RWPE2 (cell line): ENCODE measurements at regions not wholly inside any gene's neighbourhood (a gene's known extent, or its start where the extent isn't known, plus 50 kb on each side); places are given as distances from the start of the nearest gene placed in this dataset.

ENCODE experiments used
- ATAC-seq: fragments of 200-7000 bp; cut with Tn5 transposase; 3 replicates; pipeline ENCODE4 v1.9.1; 2021; ENCODE audit warnings: low read depth
- DNase-seq: peaks from one replicate; pipeline ENCODE4 v3.0.0-alpha.2; 2020; ENCODE audit warnings: low spot score
- H3K27ac ChIP-seq: fragments of 450-650 bp; 2 replicates; pipeline ENCODE4 v1.5.1; 2017; ENCODE audit warnings: mild to moderate bottlenecking; ENCODE audit not compliant: poor library complexity, severe bottlenecking
- H3K27me3 ChIP-seq: fragments of 250-450 bp; sonication (Bioruptor Pico); 2 replicates; pipeline ENCODE4 v1.5.1; 2021; ENCODE audit warnings: mild to moderate bottlenecking, moderate library complexity; ENCODE audit not compliant: insufficient read depth, poor library complexity, severe bottlenecking
- H3K36me3 ChIP-seq: fragments of 250-450 bp; sonication (Bioruptor Pico); 2 replicates; pipeline ENCODE4 v1.5.1; 2020; ENCODE audit warnings: low read depth, mild to moderate bottlenecking, moderate library complexity
- H3K4me1 ChIP-seq: fragments of 250-450 bp; sonication (Bioruptor Pico); 2 replicates; pipeline ENCODE4 v1.5.1; 2021; ENCODE audit warnings: mild to moderate bottlenecking, moderate library complexity; ENCODE audit not compliant: insufficient read depth, poor library complexity, severe bottlenecking
- H3K4me3 ChIP-seq: fragments of 250-450 bp; sonication (Bioruptor Pico); 2 replicates; pipeline ENCODE4 v1.5.1; 2021; ENCODE audit warnings: mild to moderate bottlenecking, moderate library complexity; ENCODE audit not compliant: severe bottlenecking
- H3K9me3 ChIP-seq: fragments of 250-450 bp; sonication (Bioruptor Pico); 2 replicates; pipeline ENCODE4 v1.5.1; 2021; ENCODE audit warnings: mild to moderate bottlenecking, moderate library complexity; ENCODE audit not compliant: severe bottlenecking
- TF ChIP-seq, protein P1 (sequence below): fragments of 450-650 bp; IDR thresholded peaks from one replicate; pipeline ENCODE4 v1.5.1; 2017; ENCODE audit warnings: mild to moderate bottlenecking, moderate library complexity; ENCODE audit not compliant: poor library complexity, severe bottlenecking

DNA sequence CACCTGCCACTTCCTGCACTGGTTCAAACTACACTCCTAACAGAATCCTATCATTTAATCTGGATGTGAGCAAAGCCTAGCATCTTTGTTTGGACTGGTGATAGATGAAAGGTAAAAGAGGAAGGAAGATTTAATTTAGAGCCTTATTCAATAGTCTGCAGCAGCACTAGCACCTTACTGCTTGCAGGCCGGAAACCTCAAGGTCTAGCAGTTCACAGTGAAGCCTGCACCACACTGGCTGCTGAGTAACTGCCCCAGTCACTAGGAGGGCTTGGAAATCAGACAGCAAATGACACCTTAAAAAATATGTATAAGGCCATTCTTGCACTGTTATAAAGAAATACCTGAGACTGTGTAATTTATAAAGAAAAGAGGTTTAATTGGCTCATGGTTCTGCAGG is 358.0 kb downstream of the DAD1 start:
- no peak overlapping the region for H3K4me3 ChIP-seq
- ATAC-seq, result no peak
- H3K27me3 ChIP-seq, result no peaks in the 10 kb centered on the region
- H3K27ac ChIP-seq, result no peak overlapping the region
- no peak for DNase-seq
- TF ChIP-seq, protein P1, sequence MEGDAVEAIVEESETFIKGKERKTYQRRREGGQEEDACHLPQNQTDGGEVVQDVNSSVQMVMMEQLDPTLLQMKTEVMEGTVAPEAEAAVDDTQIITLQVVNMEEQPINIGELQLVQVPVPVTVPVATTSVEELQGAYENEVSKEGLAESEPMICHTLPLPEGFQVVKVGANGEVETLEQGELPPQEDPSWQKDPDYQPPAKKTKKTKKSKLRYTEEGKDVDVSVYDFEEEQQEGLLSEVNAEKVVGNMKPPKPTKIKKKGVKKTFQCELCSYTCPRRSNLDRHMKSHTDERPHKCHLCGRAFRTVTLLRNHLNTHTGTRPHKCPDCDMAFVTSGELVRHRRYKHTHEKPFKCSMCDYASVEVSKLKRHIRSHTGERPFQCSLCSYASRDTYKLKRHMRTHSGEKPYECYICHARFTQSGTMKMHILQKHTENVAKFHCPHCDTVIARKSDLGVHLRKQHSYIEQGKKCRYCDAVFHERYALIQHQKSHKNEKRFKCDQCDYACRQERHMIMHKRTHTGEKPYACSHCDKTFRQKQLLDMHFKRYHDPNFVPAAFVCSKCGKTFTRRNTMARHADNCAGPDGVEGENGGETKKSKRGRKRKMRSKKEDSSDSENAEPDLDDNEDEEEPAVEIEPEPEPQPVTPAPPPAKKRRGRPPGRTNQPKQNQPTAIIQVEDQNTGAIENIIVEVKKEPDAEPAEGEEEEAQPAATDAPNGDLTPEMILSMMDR, result no peak
- H3K36me3 ChIP-seq, result no peaks in the 10 kb centered on the region
- H3K9me3 ChIP-seq, result peaks cover 3% of the 10 kb centered on the region
- peaks cover 12% of the 10 kb centered on the region for H3K4me1 ChIP-seq

DNA sequence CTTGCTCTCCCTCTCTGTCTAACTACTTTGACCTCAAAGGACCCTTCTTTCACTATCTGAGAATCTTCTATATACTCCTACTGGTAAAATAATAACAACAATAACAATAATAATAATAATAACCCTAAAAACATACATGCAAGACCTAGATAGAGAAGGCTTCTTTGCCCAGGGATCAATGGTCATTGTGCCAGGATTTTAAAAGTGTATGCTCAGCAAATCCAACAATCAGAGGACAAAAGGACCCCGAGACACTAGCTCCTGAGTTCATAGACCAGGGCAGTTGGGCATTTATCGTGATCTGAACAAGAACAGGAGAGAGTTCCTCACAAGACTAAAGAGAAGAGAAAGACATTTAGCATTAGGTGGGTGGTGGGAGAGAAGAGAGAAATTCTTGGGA is 358.5 kb downstream of the DAD1 start:
- TF ChIP-seq, protein P1, result no peak
- Histone ChIP-seq H3K9me3 (peaks cover 3% of the 10 kb centered on the region), H3K27ac (no peak overlapping the region), H3K27me3 (no peaks in the 10 kb centered on the region), H3K4me1 (peaks cover 17% of the 10 kb centered on the region), H3K36me3 (no peaks in the 10 kb centered on the region), H3K4me3 (no peak overlapping the region)
- ATAC-seq (no peak), DNase-seq (no peak)

DNA sequence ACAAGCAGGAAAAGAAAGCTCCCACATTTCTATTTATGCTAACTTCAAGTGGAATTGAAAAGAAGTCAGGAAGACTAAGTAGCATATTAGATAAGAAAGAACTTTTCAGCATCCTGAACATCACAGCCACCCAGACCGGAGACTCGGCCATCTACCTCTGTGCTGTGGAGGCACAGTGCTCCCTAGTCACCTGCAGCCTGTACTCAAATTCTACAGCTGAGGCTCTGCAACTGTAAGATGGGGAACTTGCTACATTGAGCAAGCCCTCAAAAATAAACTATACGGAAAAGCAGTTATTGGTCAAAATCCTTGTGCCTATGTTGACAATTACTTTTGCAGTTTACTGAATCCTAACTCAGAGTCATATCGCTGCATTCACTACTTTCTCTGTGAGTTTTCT is 361.9 kb downstream of the DAD1 start:
- ATAC-seq, result no peak
- Histone ChIP-seq H3K27me3 (no peaks in the 10 kb centered on the region), H3K27ac (peak overlapping the region; percentile 78), H3K4me3 (no peak overlapping the region), H3K36me3 (no peaks in the 10 kb centered on the region), H3K9me3 (no peaks in the 10 kb centered on the region), H3K4me1 (peaks cover 14% of the 10 kb centered on the region)
- TF ChIP-seq, protein P1, result no peak
- no peak for DNase-seq

DNA sequence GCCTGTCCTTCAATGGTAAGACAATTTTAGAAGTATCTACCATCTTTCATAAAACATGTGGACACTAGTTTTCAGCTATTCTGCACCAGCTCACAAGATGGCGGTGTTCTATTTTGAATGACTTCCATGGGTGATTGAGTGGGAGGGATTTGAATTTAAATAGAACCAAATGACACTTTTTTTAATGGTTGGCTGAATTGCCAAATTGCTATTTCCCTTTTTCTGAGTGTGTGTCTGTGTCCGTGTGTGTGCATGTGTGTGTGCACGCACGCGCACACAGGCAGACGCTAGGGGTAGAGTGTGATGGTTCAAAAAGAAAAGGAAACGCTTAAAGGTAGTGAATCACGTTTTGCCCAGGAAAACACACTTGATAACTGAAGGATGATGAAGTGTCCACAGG is 362.6 kb downstream of the DAD1 start:
- no peak for DNase-seq
- peaks cover 14% of the 10 kb centered on the region for H3K4me1 ChIP-seq

DNA sequence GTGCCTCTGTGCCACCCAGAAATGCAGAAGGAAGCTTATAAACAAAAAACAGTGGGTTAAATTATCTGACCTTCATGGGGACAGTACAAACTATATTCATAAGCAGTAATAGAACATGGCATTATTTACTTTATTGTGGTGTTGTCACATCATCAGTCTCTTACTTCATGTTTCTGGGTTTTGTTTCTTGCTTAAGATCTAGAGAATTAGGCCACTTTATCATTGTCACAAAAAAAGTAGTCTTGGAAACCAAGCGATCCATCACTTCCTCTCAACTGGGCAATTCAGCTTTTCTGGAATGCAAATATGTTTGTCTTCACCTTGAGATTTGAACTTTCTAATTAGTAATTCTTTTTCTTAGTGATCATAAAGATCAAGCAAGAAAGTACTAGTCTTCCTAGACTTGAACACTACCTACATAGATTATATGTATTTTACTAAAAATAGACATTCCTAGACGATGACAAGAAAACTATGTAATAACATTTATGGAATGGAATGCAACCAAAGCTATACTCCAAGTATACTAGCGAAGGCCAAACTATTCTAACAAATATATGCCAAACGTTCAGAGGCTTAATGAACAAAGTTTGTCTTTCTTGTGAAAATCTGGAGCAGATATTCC is 363.4 kb downstream of the DAD1 start:
- Histone ChIP-seq H3K4me3 (no peak overlapping the region), H3K27me3 (no peaks in the 10 kb centered on the region), H3K4me1 (peaks cover 14% of the 10 kb centered on the region), H3K27ac (peak overlapping the region; percentile 78), H3K9me3 (no peaks in the 10 kb centered on the region), H3K36me3 (no peaks in the 10 kb centered on the region)
- ATAC-seq, result peak; percentile 96
- TF ChIP-seq, protein P1, result no peak
- DNase-seq, result no peak

More for the DNA sequence above, 362.6 kb downstream of the DAD1 start:
- TF ChIP-seq, protein P1, result peak; percentile 70
- ATAC-seq, result peak; percentile 16; the same call in 1 of the 3 replicates
- H3K36me3 ChIP-seq, result no peaks in the 10 kb centered on the region
- H3K27me3 ChIP-seq, result no peaks in the 10 kb centered on the region
- no peaks in the 10 kb centered on the region for H3K9me3 ChIP-seq
- peak overlapping the region; percentile 78 for H3K27ac ChIP-seq
- no peak overlapping the region for H3K4me3 ChIP-seq
